ENCODE measurements at regions not wholly inside any gene's neighbourhood (a gene's known extent, or its start where the extent isn't known, plus 50 kb on each side); places are given as distances from the start of the nearest gene placed in this dataset.
"Not testable (repeated sequence)": the region's sequence is repeated elsewhere in the genome, so short reads cannot be mapped to it uniquely, and the experiment has no call there.

GRCh38 chr4:66275411-66276038 lies 605.2 kb upstream of the EPHA5 start:
- in situ Hi-C loops (cut with MboI) = no loop called here
- H3K27ac ChIP-seq = no peak overlapping the region
- H3F3A ChIP-seq (ENCODE audit: insufficient read depth) = no peaks in the 10 kb centered on the region
- TF ChIP-seq EZH2phosphoT487 (IDR thresholded peaks at IDR 0.05; ENCODE audit: insufficient read depth, low read depth) (no peak), EZH2 (IDR thresholded peaks at IDR 0.05; ENCODE audit: insufficient read depth, poor library complexity, severe bottlenecking) (no peak)
- no peak overlapping the region for H3K9ac ChIP-seq
- no peak overlapping the region for H3K4me3 ChIP-seq
- H2AFZ ChIP-seq = no peak overlapping the region
- no peak for DNase-seq
- no peaks in the 10 kb centered on the region for H4K20me1 ChIP-seq (ENCODE audit: insufficient read depth)
- H3K4me1 ChIP-seq (ENCODE audit: insufficient read depth) = no peaks in the 10 kb centered on the region
- H3K4me2 ChIP-seq (ENCODE audit: unreplicated experiment) = no peak overlapping the region
- H3K79me2 ChIP-seq (ENCODE audit: insufficient read depth) = no peaks in the 10 kb centered on the region
- 1 to 3% methylated on average over 4 of the region's 4 CpGs for WGBS, 2 experiments (ENCODE audit: low coverage in 1 of 2, low lambda C conversion rate in 2 of 2, missing lambda C conversion rate in 2 of 2)
- H3K27me3 ChIP-seq (replicated peaks; ENCODE audit: insufficient read depth) = no peaks in the 10 kb centered on the region
- H3K36me3 ChIP-seq (ENCODE audit: low read depth) = no peaks in the 10 kb centered on the region
- no peaks in the 10 kb centered on the region for H3K9me3 ChIP-seq (ENCODE audit: low read depth)
- no peaks in the 10 kb centered on the region for H3K9me2 ChIP-seq (ENCODE audit: insufficient read depth)

- Histone ChIP-seq H3K36me3 (ENCODE audit: low read depth) (no peaks in the 10 kb centered on the region), H4K20me1 (ENCODE audit: insufficient read depth) (no peaks in the 10 kb centered on the region), H3F3A (ENCODE audit: insufficient read depth) (no peaks in the 10 kb centered on the region), H3K4me1 (ENCODE audit: insufficient read depth) (no peaks in the 10 kb centered on the region), H3K27ac (no peak overlapping the region), H3K4me2 (ENCODE audit: unreplicated experiment) (no peak overlapping the region), H3K9ac (no peak overlapping the region), H3K79me2 (ENCODE audit: insufficient read depth) (no peaks in the 10 kb centered on the region), H3K4me3 (no peak overlapping the region), H3K9me2 (ENCODE audit: insufficient read depth) (no peaks in the 10 kb centered on the region), H3K27me3 (replicated peaks; ENCODE audit: insufficient read depth) (no peaks in the 10 kb centered on the region), H2AFZ (no peak overlapping the region), H3K9me3 (ENCODE audit: low read depth) (no peaks in the 10 kb centered on the region)
- no peak for TF ChIP-seq EZH2 (IDR thresholded peaks at IDR 0.05; ENCODE audit: insufficient read depth, poor library complexity, severe bottlenecking)
- WGBS, 2 experiments (ENCODE audit: low coverage in 1 of 2, low lambda C conversion rate in 2 of 2, missing lambda C conversion rate in 2 of 2) = 10 to 13% methylated on average over 1 of the region's 1 CpG
- DNase-seq = no peak
- in situ Hi-C loops (cut with MboI) = no loop called here
These were observed 602.8 kb upstream of the EPHA5 start for GRCh38 chr4:66273110-66273509.

- H4K20me1 ChIP-seq (ENCODE audit: insufficient read depth); H3K4me3 ChIP-seq; H3F3A ChIP-seq (ENCODE audit: insufficient read depth); H3K9me2 ChIP-seq (ENCODE audit: insufficient read depth); in situ Hi-C loops (cut with MboI); H3K9me3 ChIP-seq (ENCODE audit: low read depth); H3K4me1 ChIP-seq (ENCODE audit: insufficient read depth); DNase-seq; H3K27me3 ChIP-seq (replicated peaks; ENCODE audit: insufficient read depth); H3K4me2 ChIP-seq (ENCODE audit: unreplicated experiment); H3K36me3 ChIP-seq (ENCODE audit: low read depth); H3K27ac ChIP-seq; H3K9ac ChIP-seq; H3K79me2 ChIP-seq (ENCODE audit: insufficient read depth); H2AFZ ChIP-seq: not testable (repeated sequence)
- 3 to 10% methylated on average over 2 of the region's 2 CpGs for WGBS, 2 experiments (ENCODE audit: low coverage in 1 of 2, low lambda C conversion rate in 2 of 2, missing lambda C conversion rate in 2 of 2)
These were observed 600.1 kb upstream of the EPHA5 start for GRCh38 chr4:66270356-66270755.

DNA sequence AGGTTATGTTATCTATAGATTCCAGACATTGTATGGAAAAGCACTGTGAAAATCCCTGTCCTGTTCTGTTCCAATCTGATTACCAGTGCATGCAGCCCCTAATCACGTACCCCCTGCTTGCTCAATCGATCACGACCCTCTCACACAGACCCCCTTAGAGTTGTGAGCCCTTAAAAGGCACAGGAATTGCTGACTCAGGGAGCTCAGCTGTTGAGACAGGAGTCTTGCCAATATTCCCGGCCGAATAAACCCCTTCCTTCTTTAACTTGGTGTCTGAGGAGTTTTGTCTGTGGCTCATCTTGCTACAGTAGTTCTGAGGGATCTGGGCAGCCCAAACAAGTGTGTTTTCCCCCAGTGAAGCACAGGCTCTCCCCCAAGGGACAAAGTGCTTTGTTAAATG lies 596.3 kb upstream of the EPHA5 start:
- H3F3A ChIP-seq (ENCODE audit: insufficient read depth); DNase-seq; H3K27ac ChIP-seq; H3K27me3 ChIP-seq (replicated peaks; ENCODE audit: insufficient read depth); H3K4me1 ChIP-seq (ENCODE audit: insufficient read depth); H3K9me3 ChIP-seq (ENCODE audit: low read depth); H3K4me3 ChIP-seq; H3K9ac ChIP-seq; H2AFZ ChIP-seq; H3K36me3 ChIP-seq (ENCODE audit: low read depth); H3K4me2 ChIP-seq (ENCODE audit: unreplicated experiment); H3K9me2 ChIP-seq (ENCODE audit: insufficient read depth); in situ Hi-C loops (cut with MboI); H3K79me2 ChIP-seq (ENCODE audit: insufficient read depth); H4K20me1 ChIP-seq (ENCODE audit: insufficient read depth): not testable (repeated sequence)
- WGBS, 2 experiments (ENCODE audit: low coverage in 1 of 2, low lambda C conversion rate in 2 of 2, missing lambda C conversion rate in 2 of 2) = 16 to 30% methylated on average over 5 of the region's 5 CpGs

DNA sequence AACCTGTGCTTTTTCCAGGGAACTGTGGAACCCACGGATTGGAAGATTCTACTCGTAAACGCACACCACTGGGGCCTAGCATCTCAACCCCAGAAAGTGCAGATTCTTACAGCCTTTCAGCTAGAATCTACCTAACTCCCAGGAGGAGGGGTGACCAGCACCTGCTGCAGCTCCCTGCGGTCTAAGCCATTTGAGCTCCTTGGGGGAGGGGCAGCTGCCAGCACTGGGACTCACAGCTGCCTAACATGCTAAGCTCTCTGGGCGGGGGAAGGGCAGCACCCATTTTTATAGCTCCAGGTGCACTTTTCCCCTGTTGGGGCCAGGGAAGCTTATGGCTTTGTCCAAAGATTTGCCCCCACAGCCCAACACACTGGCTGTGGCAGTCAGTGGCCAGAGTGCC lies 595.7 kb upstream of the EPHA5 start:
- in situ Hi-C loops (cut with MboI) = no loop called here
- H3K4me2 ChIP-seq (ENCODE audit: unreplicated experiment) = no peak overlapping the region
- H3K4me3 ChIP-seq = no peak overlapping the region
- no peaks in the 10 kb centered on the region for H3K9me2 ChIP-seq (ENCODE audit: insufficient read depth)
- no peak overlapping the region for H3K27ac ChIP-seq
- DNase-seq = no peak
- H3F3A ChIP-seq (ENCODE audit: insufficient read depth) = no peaks in the 10 kb centered on the region
- 23 to 39% methylated on average over 5 of the region's 5 CpGs for WGBS, 2 experiments (ENCODE audit: low coverage in 1 of 2, low lambda C conversion rate in 2 of 2, missing lambda C conversion rate in 2 of 2)
- no peak overlapping the region for H3K9ac ChIP-seq
- no peaks in the 10 kb centered on the region for H3K79me2 ChIP-seq (ENCODE audit: insufficient read depth)
- H4K20me1 ChIP-seq (ENCODE audit: insufficient read depth) = no peaks in the 10 kb centered on the region
- H3K4me1 ChIP-seq (ENCODE audit: insufficient read depth) = no peaks in the 10 kb centered on the region
- H3K36me3 ChIP-seq (ENCODE audit: low read depth) = no peaks in the 10 kb centered on the region
- no peaks in the 10 kb centered on the region for H3K9me3 ChIP-seq (ENCODE audit: low read depth)
- H3K27me3 ChIP-seq (replicated peaks; ENCODE audit: insufficient read depth) = no peaks in the 10 kb centered on the region
- TF ChIP-seq EZH2 (IDR thresholded peaks at IDR 0.05; ENCODE audit: insufficient read depth, poor library complexity, severe bottlenecking) (no peak), EZH2phosphoT487 (IDR thresholded peaks at IDR 0.05; ENCODE audit: insufficient read depth, low read depth) (no peak)
- H2AFZ ChIP-seq = no peak overlapping the region

Measured in GM23248 (cell line).